OCI-LY7 (cell line): ENCODE measurements at regions not wholly inside any gene's neighbourhood (a gene's known extent, or its start where the extent isn't known, plus 50 kb on each side); places are given as distances from the start of the nearest gene placed in this dataset.

Experiments
- BruUV-seq: library from RNA; stranded (reverse); fragments of 400-500 nt; replicated peaks from 2 replicates; lab custom pipeline; 2021; lab: Mats Ljungman, UMichigan
- CTCF ChIA-PET: fragments of 300-600 bp; sonication (Branson Sonifier 250); formaldehyde crosslinking; loops from one replicate; lab custom pipeline; 2022; ENCODE audit warnings: antibody characterized with exemption; ENCODE audit not compliant: unreplicated experiment; lab: Charles Lee
- POLR2A ChIA-PET: fragments of 300-600 bp; sonication (Branson Sonifier 250); formaldehyde crosslinking; loops from one replicate; lab custom pipeline; 2022; ENCODE audit warnings: antibody characterized with exemption; lab: Charles Lee
- DNase-seq: peaks from one replicate; pipeline ENCODE4 v3.0.0-alpha.2; 2015; ENCODE audit warnings: low spot score
- H2AFZ ChIP-seq: fragments of 200-600 bp; sonication (generic), shearing (Covaris generic); 2 replicates; pipeline ENCODE4 v1.6.1; 2014; ENCODE audit warnings: mild to moderate bottlenecking, antibody characterized with exemption, low read length, moderate library complexity
- H3K27ac ChIP-seq: fragments of 200-600 bp; sonication (generic); 2 replicates; pipeline ENCODE4 v1.5.1; 2014; ENCODE audit warnings: mixed run types, low read depth, mild to moderate bottlenecking, moderate library complexity, low read length, inconsistent platforms; ENCODE audit not compliant: poor library complexity, severe bottlenecking
- H3K36me3 ChIP-seq: fragments of 200-600 bp; sonication (generic); 2 replicates; pipeline ENCODE4 v1.6.1; 2014; ENCODE audit warnings: mild to moderate bottlenecking, antibody characterized with exemption, low read length, moderate library complexity, mixed read lengths; ENCODE audit not compliant: insufficient read depth
- H3K4me1 ChIP-seq: fragments of 200-600 bp; sonication (generic); 2 replicates; pipeline ENCODE4 v1.5.1; 2014; ENCODE audit warnings: mild to moderate bottlenecking, low read length; ENCODE audit not compliant: insufficient read depth, poor library complexity, severe bottlenecking
- H3K4me2 ChIP-seq: fragments of 200-600 bp; sonication (generic); 2 replicates; pipeline ENCODE4 v1.6.1; 2014; ENCODE audit warnings: mild to moderate bottlenecking, low read length
- H3K4me3 ChIP-seq: fragments of 200-600 bp; sonication (generic); 2 replicates; pipeline ENCODE4 v1.5.1; 2014; ENCODE audit warnings: mild to moderate bottlenecking, low read depth, low read length; ENCODE audit not compliant: poor library complexity, severe bottlenecking
- H3K79me2 ChIP-seq: fragments of 200-600 bp; sonication (generic); 2 replicates; pipeline ENCODE4 v1.6.1; 2016; ENCODE audit warnings: low read depth, mild to moderate bottlenecking, low read length, moderate library complexity, mixed read lengths; ENCODE audit not compliant: insufficient read depth
- H3K9me2 ChIP-seq: fragments of 200-600 bp; sonication (generic); 2 replicates; pipeline ENCODE4 v1.6.1; 2016; ENCODE audit warnings: mild to moderate bottlenecking, low read length, mixed read lengths; ENCODE audit not compliant: insufficient read depth
- H3K9me3 ChIP-seq: fragments of 200-600 bp; sonication (generic); 2 replicates; pipeline ENCODE4 v1.6.1; 2014; ENCODE audit warnings: mild to moderate bottlenecking, mixed run types, low read length, mixed read lengths
- H4K20me1 ChIP-seq: fragments of 200-600 bp; sonication (generic); 2 replicates; pipeline ENCODE4 v1.6.1; 2014; ENCODE audit warnings: mild to moderate bottlenecking, antibody characterized with exemption, low read length, moderate library complexity, mixed read lengths; ENCODE audit not compliant: insufficient read depth
- CTCF ChIP-seq: fragments of 200-600 bp; sonication (generic); conservative IDR thresholded peaks from 2 replicates; pipeline ENCODE4 v1.5.1; 2014; ENCODE audit warnings: mild to moderate bottlenecking, antibody characterized with exemption, low read length, moderate library complexity, mixed read lengths
- EZH2phosphoT487 ChIP-seq: fragments of 200-600 bp; sonication (generic); IDR thresholded peaks from 2 replicates; pipeline ENCODE4 v1.6.1; 2018; ENCODE audit warnings: low read depth, borderline replicate concordance, mild to moderate bottlenecking, mixed run types, antibody characterized with exemption, low read length, moderate library complexity, mixed read lengths
- intact Hi-C: fragments of 100-400 bp; cut with micrococcal nuclease; formaldehyde crosslinking; loops from one replicate; pipeline ENCODE4 v1.10.0; 2022; ENCODE audit not compliant: unreplicated experiment

DNA sequence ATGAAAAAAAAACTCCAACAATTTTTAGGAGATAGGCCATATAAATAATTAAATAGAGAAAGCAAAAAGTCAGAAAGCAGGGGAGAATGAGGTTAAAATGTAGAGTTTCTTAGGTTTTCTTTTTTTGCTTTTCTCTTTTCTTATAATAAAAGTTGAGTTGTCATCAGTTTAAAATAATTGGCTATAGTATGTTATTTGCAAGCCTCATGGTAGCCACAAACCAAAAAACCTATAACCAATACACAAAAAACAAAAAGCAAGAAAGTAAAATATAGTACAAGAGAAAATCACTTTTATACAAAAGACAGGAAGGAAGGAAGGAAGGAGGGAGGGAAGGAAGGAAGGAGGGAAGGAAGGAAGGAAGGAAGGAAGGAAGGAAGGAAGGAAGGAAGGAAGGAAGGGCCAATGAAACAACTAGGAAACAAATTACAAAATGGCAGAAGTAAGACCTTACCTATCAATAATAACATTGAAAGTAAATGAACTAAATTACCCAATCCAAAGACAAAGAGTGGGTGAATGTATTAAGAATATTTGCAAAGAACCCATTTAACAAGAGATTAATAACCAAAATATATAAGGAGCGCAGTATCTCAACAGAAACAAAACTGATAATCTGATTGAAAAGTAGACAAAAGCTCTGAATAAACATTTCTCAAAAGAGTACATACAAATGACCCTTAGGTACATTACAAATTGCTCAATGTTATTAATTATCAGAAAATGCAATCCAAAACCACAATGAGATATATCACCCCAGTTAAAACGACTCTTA lies 541.3 kb upstream of the LRRTM4 start:
- Histone ChIP-seq H4K20me1 (no peaks in the 10 kb centered on the region), H3K36me3 (no peaks in the 10 kb centered on the region), H3K4me1 (no peaks in the 10 kb centered on the region), H3K27ac (no peak overlapping the region), H3K4me2 (no peak overlapping the region), H3K79me2 (no peaks in the 10 kb centered on the region), H3K9me3 (no peaks in the 10 kb centered on the region), H3K4me3 (no peak overlapping the region), H3K9me2 (no peaks in the 10 kb centered on the region), H2AFZ (no peak overlapping the region)
- BruUV-seq: no TSS peak
- intact Hi-C loops: no loop called here
- POLR2A ChIA-PET: interaction anchor here (1.1 kb wide), 1 partner anchor 20 kb away, joined by 7 read pairs; no protein-coding TSS in a partner anchor
- CTCF ChIA-PET: no interaction called here
- DNase-seq: no peak
- TF ChIP-seq CTCF: no peak
- no peak for TF ChIP-seq EZH2phosphoT487

GRCh38 chr2:78065366-78065765 lies 543.2 kb upstream of the LRRTM4 start:
- Histone ChIP-seq H2AFZ (no peak overlapping the region), H3K9me3 (no peaks in the 10 kb centered on the region), H3K4me3 (no peak overlapping the region), H3K4me2 (no peak overlapping the region), H3K36me3 (no peaks in the 10 kb centered on the region), H3K4me1 (no peaks in the 10 kb centered on the region), H3K9me2 (no peaks in the 10 kb centered on the region), H3K79me2 (no peaks in the 10 kb centered on the region), H3K27ac (no peak overlapping the region), H4K20me1 (no peaks in the 10 kb centered on the region)
- CTCF ChIA-PET: no interaction called here
- no peak for DNase-seq
- BruUV-seq: no TSS peak
- POLR2A ChIA-PET: no interaction called here
- no peak for TF ChIP-seq CTCF
- no peak for TF ChIP-seq EZH2phosphoT487
- intact Hi-C loops: no loop called here

GRCh38 chr2:78068808-78069207 lies 546.6 kb upstream of the LRRTM4 start:
- TF ChIP-seq EZH2phosphoT487: no peak
- no peak for TF ChIP-seq CTCF
- H3K4me2 ChIP-seq: no peak overlapping the region
- BruUV-seq: no TSS peak
- no peak for DNase-seq
- H3K9me2 ChIP-seq: no peaks in the 10 kb centered on the region
- ChIA-PET CTCF (no interaction called here), POLR2A (no interaction called here)
- H3K9me3 ChIP-seq: no peaks in the 10 kb centered on the region
- H2AFZ ChIP-seq: no peak overlapping the region
- H3K36me3 ChIP-seq: no peaks in the 10 kb centered on the region
- H3K4me1 ChIP-seq: no peaks in the 10 kb centered on the region
- H4K20me1 ChIP-seq: no peaks in the 10 kb centered on the region
- no peak overlapping the region for H3K4me3 ChIP-seq
- H3K79me2 ChIP-seq: no peaks in the 10 kb centered on the region
- intact Hi-C loops: no loop called here
- H3K27ac ChIP-seq: no peak overlapping the region
